HUES6 (cell line): ENCODE measurements at regions not wholly inside any gene's neighbourhood (a gene's known extent, or its start where the extent isn't known, plus 50 kb on each side); places are given as distances from the start of the nearest gene placed in this dataset.

Experiments
- H3K27ac ChIP-seq: 2 replicates; pipeline ENCODE4 v1.7.0; 2013; ENCODE audit warnings: low read depth, mild to moderate bottlenecking, low read length, inconsistent platforms
- H3K27me3 ChIP-seq: 2 replicates; pipeline ENCODE4 v1.6.1; 2013; ENCODE audit warnings: low read length; ENCODE audit not compliant: control insufficient read depth, insufficient read depth
- H3K36me3 ChIP-seq: 2 replicates; pipeline ENCODE4 v1.6.1; 2013; ENCODE audit warnings: low read length; ENCODE audit not compliant: control insufficient read depth, insufficient read depth
- H3K4me1 ChIP-seq: 2 replicates; pipeline ENCODE4 v1.6.1; 2013; ENCODE audit warnings: low read length; ENCODE audit not compliant: control insufficient read depth, insufficient read depth
- H3K4me3 ChIP-seq: 2 replicates; pipeline ENCODE4 v1.5.1; 2013; ENCODE audit warnings: low read depth, low read length
- H3K9ac ChIP-seq: one replicate; pipeline ENCODE4 v1.6.1; 2013; ENCODE audit warnings: mild to moderate bottlenecking, low read length
- H3K9me3 ChIP-seq: 2 replicates; pipeline ENCODE4 v1.6.1; 2013; ENCODE audit warnings: low read depth, low read length; ENCODE audit not compliant: control insufficient read depth, insufficient read depth

- Histone ChIP-seq H3K27me3 (no peaks in the 10 kb centered on the region), H3K36me3 (no peaks in the 10 kb centered on the region), H3K4me3 (no peak overlapping the region), H3K9ac (no peak overlapping the region), H3K27ac (no peak overlapping the region), H3K4me1 (peaks cover 21% of the 10 kb centered on the region), H3K9me3 (no peaks in the 10 kb centered on the region; the same call in 1 of the 2 replicates)
These were observed 116.2 kb upstream of the FGGY start for GRCh38 chr1:59180735-59181134.

GRCh38 chr1:59183749-59184317 lies 113.1 kb upstream of the FGGY start:
- Histone ChIP-seq H3K9me3 (no peaks in the 10 kb centered on the region), H3K27me3 (no peaks in the 10 kb centered on the region), H3K4me3 (no peak overlapping the region), H3K9ac (no peak overlapping the region), H3K36me3 (no peaks in the 10 kb centered on the region), H3K27ac (no peak overlapping the region), H3K4me1 (peaks cover 16% of the 10 kb centered on the region)

GRCh38 chr1:59184365-59184905 lies 112.5 kb upstream of the FGGY start:
- H3K9me3 ChIP-seq, result no peaks in the 10 kb centered on the region
- no peak overlapping the region for H3K4me3 ChIP-seq
- no peaks in the 10 kb centered on the region for H3K36me3 ChIP-seq
- H3K4me1 ChIP-seq, result peaks cover 15% of the 10 kb centered on the region
- H3K27ac ChIP-seq, result no peak overlapping the region
- H3K27me3 ChIP-seq, result no peaks in the 10 kb centered on the region
- no peak overlapping the region for H3K9ac ChIP-seq

GRCh38 chr1:59185163-59185860 lies 111.6 kb upstream of the FGGY start:
- Histone ChIP-seq H3K4me1 (peaks cover 11% of the 10 kb centered on the region), H3K27ac (no peak overlapping the region), H3K27me3 (no peaks in the 10 kb centered on the region), H3K9ac (no peak overlapping the region), H3K36me3 (no peaks in the 10 kb centered on the region), H3K9me3 (no peaks in the 10 kb centered on the region), H3K4me3 (no peak overlapping the region)

- peaks cover 8% of the 10 kb centered on the region; the same call in 1 of the 2 replicates for H3K9me3 ChIP-seq
- no peaks in the 10 kb centered on the region for H3K36me3 ChIP-seq
- H3K27ac ChIP-seq, result no peak overlapping the region
- peaks cover 11% of the 10 kb centered on the region for H3K4me1 ChIP-seq
- H3K4me3 ChIP-seq, result no peak overlapping the region
- H3K27me3 ChIP-seq, result no peaks in the 10 kb centered on the region
- no peak overlapping the region for H3K9ac ChIP-seq
These were observed 110.2 kb upstream of the FGGY start for GRCh38 chr1:59186656-59187055.

GRCh38 chr1:59188413-59189213 lies 108.3 kb upstream of the FGGY start:
- no peak overlapping the region for H3K27ac ChIP-seq
- H3K4me3 ChIP-seq, result no peak overlapping the region
- H3K9ac ChIP-seq, result no peak overlapping the region
- peaks cover 10% of the 10 kb centered on the region for H3K4me1 ChIP-seq
- no peaks in the 10 kb centered on the region for H3K36me3 ChIP-seq
- H3K9me3 ChIP-seq, result peaks cover 19% of the 10 kb centered on the region; the same call in 1 of the 2 replicates
- no peaks in the 10 kb centered on the region for H3K27me3 ChIP-seq

GRCh38 chr1:59193443-59194093 lies 103.3 kb upstream of the FGGY start:
- Histone ChIP-seq H3K36me3 (no peaks in the 10 kb centered on the region), H3K9me3 (peaks cover 20% of the 10 kb centered on the region; the same call in 1 of the 2 replicates), H3K27ac (no peak overlapping the region), H3K4me1 (no peaks in the 10 kb centered on the region), H3K4me3 (no peak overlapping the region), H3K27me3 (no peaks in the 10 kb centered on the region), H3K9ac (no peak overlapping the region)

- H3K9ac ChIP-seq, result no peak overlapping the region
- H3K36me3 ChIP-seq, result no peaks in the 10 kb centered on the region
- no peak overlapping the region for H3K4me3 ChIP-seq
- H3K27ac ChIP-seq, result no peak overlapping the region
- H3K9me3 ChIP-seq, result peaks cover 20% of the 10 kb centered on the region; the same call in 1 of the 2 replicates
- H3K4me1 ChIP-seq, result no peaks in the 10 kb centered on the region
- no peaks in the 10 kb centered on the region for H3K27me3 ChIP-seq
These were observed 102.3 kb upstream of the FGGY start for GRCh38 chr1:59194621-59195020.

GRCh38 chr1:59195151-59195550 lies 101.7 kb upstream of the FGGY start:
- Histone ChIP-seq H3K4me3 (no peak overlapping the region), H3K27ac (no peak overlapping the region), H3K9me3 (peaks cover 20% of the 10 kb centered on the region; the same call in 1 of the 2 replicates), H3K27me3 (no peaks in the 10 kb centered on the region), H3K36me3 (no peaks in the 10 kb centered on the region), H3K4me1 (no peaks in the 10 kb centered on the region), H3K9ac (no peak overlapping the region)

- Histone ChIP-seq H3K36me3 (no peaks in the 10 kb centered on the region), H3K9ac (no peak overlapping the region), H3K4me1 (no peaks in the 10 kb centered on the region), H3K9me3 (0 out of 2 replicates have a peak, but pooled peaks cover under 1% of the 10 kb centered on the region), H3K27ac (no peak overlapping the region), H3K4me3 (no peak overlapping the region), H3K27me3 (no peaks in the 10 kb centered on the region)
These were observed 98.3 kb upstream of the FGGY start for GRCh38 chr1:59198564-59198963.
